Progenitor cell of endocrine pancreas (in vitro differentiated cells): ENCODE measurements at regions not wholly inside any gene's neighbourhood (a gene's known extent, or its start where the extent isn't known, plus 50 kb on each side); places are given as distances from the start of the nearest gene placed in this dataset.

Experiments used
- DNase-seq: peaks from one replicate; pipeline ENCODE4 v3.0.0; 2021; ENCODE audit warnings: low spot score; ENCODE audit not compliant: unreplicated experiment
- H3K27ac Mint-ChIP-seq: 2 replicates; pipeline ENCODE4 v1.8.0; 2021; ENCODE audit warnings: mild to moderate bottlenecking, moderate library complexity, mixed read lengths
- H3K27me3 Mint-ChIP-seq: 2 replicates; pipeline ENCODE4 v1.8.0; 2021; ENCODE audit warnings: mixed read lengths
- H3K36me3 Mint-ChIP-seq: 2 replicates; pipeline ENCODE4 v1.8.0; 2022; ENCODE audit warnings: mixed read lengths; ENCODE audit not compliant: insufficient read depth
- H3K4me1 Mint-ChIP-seq: 2 replicates; pipeline ENCODE4 v1.8.0; 2021; ENCODE audit warnings: low read depth, mixed read lengths
- H3K4me3 Mint-ChIP-seq: 2 replicates; pipeline ENCODE4 v1.8.0; 2021; ENCODE audit warnings: low read depth, mild to moderate bottlenecking, moderate library complexity, mixed read lengths
- H3K9me3 Mint-ChIP-seq: 2 replicates; pipeline ENCODE4 v1.8.0; 2021; ENCODE audit warnings: low read depth, mixed read lengths
- CTCF ChIP-seq: fragments of 200-600 bp; sonication (generic); IDR thresholded peaks from one replicate; pipeline ENCODE4 v1.5.0; 2021; ENCODE audit warnings: antibody characterized with exemption, mild to moderate bottlenecking; ENCODE audit not compliant: unreplicated experiment

- no peak overlapping the region for H3K4me3 Mint-ChIP-seq
- H3K9me3 Mint-ChIP-seq, result no peaks in the 10 kb centered on the region
Measured at GRCh38 chr7:49397750-49398149, 375.7 kb upstream of the VWC2 start.

GRCh38 chr7:49398236-49398635 is 375.2 kb upstream of the VWC2 start:
- Mint-ChIP-seq H3K27me3 (no peaks in the 10 kb centered on the region), H3K4me3 (no peak overlapping the region), H3K27ac (no peak overlapping the region), H3K9me3 (no peaks in the 10 kb centered on the region), H3K36me3 (no peaks in the 10 kb centered on the region), H3K4me1 (no peaks in the 10 kb centered on the region)
- no peak for DNase-seq
- TF ChIP-seq CTCF, result no peak

More at GRCh38 chr7:49397750-49398149, 375.7 kb upstream of the VWC2 start:
- H3K27me3 Mint-ChIP-seq, result no peaks in the 10 kb centered on the region
- no peaks in the 10 kb centered on the region for H3K4me1 Mint-ChIP-seq
- H3K36me3 Mint-ChIP-seq, result no peaks in the 10 kb centered on the region
- H3K27ac Mint-ChIP-seq, result no peak overlapping the region
- no peak for DNase-seq
- TF ChIP-seq CTCF, result no peak

- Mint-ChIP-seq H3K27me3 (no peaks in the 10 kb centered on the region), H3K4me1 (no peaks in the 10 kb centered on the region), H3K27ac (no peak overlapping the region), H3K36me3 (no peaks in the 10 kb centered on the region), H3K4me3 (no peak overlapping the region), H3K9me3 (no peaks in the 10 kb centered on the region)
- DNase-seq, result no peak
- no peak for TF ChIP-seq CTCF
Measured at GRCh38 chr7:49398746-49399145, 374.7 kb upstream of the VWC2 start.

GRCh38 chr7:49400891-49401550 is 372.4 kb upstream of the VWC2 start:
- DNase-seq, result no peak
- no peak for TF ChIP-seq CTCF
- H3K9me3 Mint-ChIP-seq, result no peaks in the 10 kb centered on the region
- no peaks in the 10 kb centered on the region for H3K4me1 Mint-ChIP-seq
- no peaks in the 10 kb centered on the region for H3K27me3 Mint-ChIP-seq
- H3K36me3 Mint-ChIP-seq, result no peaks in the 10 kb centered on the region
- H3K27ac Mint-ChIP-seq, result no peak overlapping the region
- H3K4me3 Mint-ChIP-seq, result no peak overlapping the region

GRCh38 chr7:49403844-49404243 is 369.6 kb upstream of the VWC2 start:
- DNase-seq, result no peak
- H3K9me3 Mint-ChIP-seq, result no peaks in the 10 kb centered on the region
- H3K4me1 Mint-ChIP-seq, result no peaks in the 10 kb centered on the region
- TF ChIP-seq CTCF, result no peak
- no peak overlapping the region for H3K27ac Mint-ChIP-seq
- H3K27me3 Mint-ChIP-seq, result no peaks in the 10 kb centered on the region
- no peak overlapping the region for H3K4me3 Mint-ChIP-seq
- no peaks in the 10 kb centered on the region for H3K36me3 Mint-ChIP-seq
